ENCODE measurements at regions not wholly inside any gene's neighbourhood (a gene's known extent, or its start where the extent isn't known, plus 50 kb on each side); places are given as distances from the start of the nearest gene placed in this dataset.

- no peaks in the 10 kb centered on the region for H3K36me3 Mint-ChIP-seq (ENCODE audit: low read depth)
- H3K9me3 Mint-ChIP-seq: no peaks in the 10 kb centered on the region
- H3K27me3 Mint-ChIP-seq (ENCODE audit: insufficient read depth): no peaks in the 10 kb centered on the region
- peak overlapping the region; percentile 84 for H3K27ac Mint-ChIP-seq
- H3K4me1 Mint-ChIP-seq (ENCODE audit: low read depth): peaks cover 74% of the 10 kb centered on the region
- no peak for TF ChIP-seq CTCF (IDR thresholded peaks at IDR 0.05)
- H3K4me3 Mint-ChIP-seq: peak overlapping the region; percentile 56; the same call in 1 of the 2 replicates
- peak; percentile 65 for DNase-seq
Measured at GRCh38 chr12:127054531-127054930, 1212.4 kb upstream of the TMEM132C start.

GRCh38 chr12:127060310-127060847 lies 1206.6 kb upstream of the TMEM132C start:
- H3K4me3 Mint-ChIP-seq: no peak overlapping the region
- H3K27ac Mint-ChIP-seq: no peak overlapping the region
- no peak for TF ChIP-seq CTCF (IDR thresholded peaks at IDR 0.05)
- H3K36me3 Mint-ChIP-seq (ENCODE audit: low read depth): no peaks in the 10 kb centered on the region
- H3K4me1 Mint-ChIP-seq (ENCODE audit: low read depth): peaks cover 50% of the 10 kb centered on the region
- no peak for DNase-seq
- no peaks in the 10 kb centered on the region; the same call in 1 of the 2 replicates for H3K27me3 Mint-ChIP-seq (ENCODE audit: insufficient read depth)
- H3K9me3 Mint-ChIP-seq: no peaks in the 10 kb centered on the region

GRCh38 chr12:127060933-127061332 lies 1206.0 kb upstream of the TMEM132C start:
- H3K27ac Mint-ChIP-seq: no peak overlapping the region
- no peak for DNase-seq
- peaks cover 45% of the 10 kb centered on the region for H3K4me1 Mint-ChIP-seq (ENCODE audit: low read depth)
- no peaks in the 10 kb centered on the region; the same call in 1 of the 2 replicates for H3K27me3 Mint-ChIP-seq (ENCODE audit: insufficient read depth)
- no peaks in the 10 kb centered on the region for H3K36me3 Mint-ChIP-seq (ENCODE audit: low read depth)
- no peak for TF ChIP-seq CTCF (IDR thresholded peaks at IDR 0.05)
- no peak overlapping the region for H3K4me3 Mint-ChIP-seq
- H3K9me3 Mint-ChIP-seq: no peaks in the 10 kb centered on the region

- no peak for DNase-seq
- Mint-ChIP-seq H3K27me3 (ENCODE audit: insufficient read depth) (no peaks in the 10 kb centered on the region; the same call in 1 of the 2 replicates), H3K27ac (no peak overlapping the region), H3K36me3 (ENCODE audit: low read depth) (no peaks in the 10 kb centered on the region), H3K4me1 (ENCODE audit: low read depth) (peaks cover 24% of the 10 kb centered on the region), H3K9me3 (no peaks in the 10 kb centered on the region), H3K4me3 (no peak overlapping the region)
- no peak for TF ChIP-seq CTCF (IDR thresholded peaks at IDR 0.05)
Measured at GRCh38 chr12:127063339-127064072, 1203.5 kb upstream of the TMEM132C start.

GRCh38 chr12:127064207-127064606 lies 1202.8 kb upstream of the TMEM132C start:
- Mint-ChIP-seq H3K27ac (no peak overlapping the region), H3K36me3 (ENCODE audit: low read depth) (no peaks in the 10 kb centered on the region), H3K4me1 (ENCODE audit: low read depth) (peaks cover 30% of the 10 kb centered on the region), H3K9me3 (no peaks in the 10 kb centered on the region), H3K27me3 (ENCODE audit: insufficient read depth) (no peaks in the 10 kb centered on the region; the same call in 1 of the 2 replicates), H3K4me3 (no peak overlapping the region)
- no peak for DNase-seq
- no peak for TF ChIP-seq CTCF (IDR thresholded peaks at IDR 0.05)
